ENCODE measurements at regions not wholly inside any gene's neighbourhood (a gene's known extent, or its start where the extent isn't known, plus 50 kb on each side); places are given as distances from the start of the nearest gene placed in this dataset.
"Not testable (repeated sequence)": the region's sequence is repeated elsewhere in the genome, so short reads cannot be mapped to it uniquely, and the experiment has no call there.

GRCh38 chr2:185984670-185985069 lies 246.1 kb downstream of the FSIP2 start:
- H3K36me3 ChIP-seq (ENCODE audit: control insufficient read depth in 2 of 2, extremely low read depth in 1 of 2, insufficient read depth in 2 of 2, low read length in 2 of 2): no peaks in the 10 kb centered on the region
- no peak for TF ChIP-seq CTCF (IDR thresholded peaks at IDR 0.05; ENCODE audit: extremely low read depth in 1 of 2, insufficient read depth in 1 of 2, low read depth in 1 of 2, low read length in 2 of 2)
- TF ChIP-seq MAX (IDR thresholded peaks at IDR 0.05; ENCODE audit: insufficient read depth, insufficient read length): no peak
- no peak for TF ChIP-seq JUN (IDR thresholded peaks at IDR 0.05; ENCODE audit: borderline replicate concordance, insufficient read depth, insufficient read length, low read depth)
- TF ChIP-seq EZH2 (IDR thresholded peaks at IDR 0.05; ENCODE audit: borderline replicate concordance, low read depth, low read length, severe bottlenecking): no peak
- no peak for TF ChIP-seq FOS (IDR thresholded peaks at IDR 0.05; ENCODE audit: borderline replicate concordance, insufficient read depth, low read length)
- no peak for TF ChIP-seq GATA2 (IDR thresholded peaks at IDR 0.05; ENCODE audit: insufficient read depth, insufficient read length, low read depth, low read length)
- TF ChIP-seq POLR2A (IDR thresholded peaks at IDR 0.05; ENCODE audit: low read depth, low read length): no peak
- TF ChIP-seq MYC (IDR thresholded peaks at IDR 0.05; ENCODE audit: low read depth, low read length): no peak
- TF ChIP-seq POLR2AphosphoS5 (IDR thresholded peaks at IDR 0.05; ENCODE audit: insufficient read depth, low read depth, low read length): no peak
- H3K9me1 ChIP-seq (replicated peaks; ENCODE audit: control insufficient read depth, extremely low read depth, insufficient read depth, low read length): no peaks in the 10 kb centered on the region
- H3K27ac ChIP-seq (ENCODE audit: insufficient read depth, low read depth, low read length): no peak overlapping the region
- no peak overlapping the region for H3K4me2 ChIP-seq (ENCODE audit: insufficient read depth, low read length)
- no peaks in the 10 kb centered on the region for H3K9me3 ChIP-seq (replicated peaks; ENCODE audit: control insufficient read depth, insufficient read depth, low read length)
- no peak overlapping the region for H3K9ac ChIP-seq (replicated peaks; ENCODE audit: extremely low read depth, insufficient read depth, low read length)
- intact Hi-C loops (cut with micrococcal nuclease): no loop called here
- H2AFZ ChIP-seq (ENCODE audit: low read depth, low read length): no peak overlapping the region
- H3K79me2 ChIP-seq (ENCODE audit: control insufficient read depth, insufficient read depth, low read length): no peaks in the 10 kb centered on the region
- CTCF ChIA-PET: interaction anchor here (0.5 kb wide), 1 partner anchor 186 kb away, joined by 4 read pairs; no protein-coding TSS in a partner anchor
- DNase-seq (ENCODE audit: low read depth, low spot score): no peak
- H4K20me1 ChIP-seq (replicated peaks; ENCODE audit: control insufficient read depth, extremely low read depth, insufficient read depth, low read length): no peaks in the 10 kb centered on the region
- no peaks in the 10 kb centered on the region for H3K4me1 ChIP-seq (ENCODE audit: control insufficient read depth, extremely low read depth, insufficient read depth, low read length)
- POLR2A ChIA-PET: no interaction called here
- H3K27me3 ChIP-seq (ENCODE audit: control insufficient read depth in 2 of 2, insufficient read depth in 2 of 2, low read length in 2 of 2): no peaks in the 10 kb centered on the region
- no peak overlapping the region for H3K4me3 ChIP-seq (replicated peaks in 1 of 3; ENCODE audit: insufficient read depth in 1 of 3, low read depth in 1 of 3, low read length in 3 of 3)
- dilution Hi-C loops (cut with MboI; ENCODE audit: extremely low pct_ligation_motif_present, low sequenced_read_pairs): no loop called here
- no peak for FAIRE-seq
- BruUV-seq (replicated peaks): no TSS peak

- H3K9me3 ChIP-seq (replicated peaks; ENCODE audit: control insufficient read depth, insufficient read depth, low read length); H3K4me2 ChIP-seq (ENCODE audit: insufficient read depth, low read length); H3K9ac ChIP-seq (replicated peaks; ENCODE audit: extremely low read depth, insufficient read depth, low read length); H3K4me1 ChIP-seq (ENCODE audit: control insufficient read depth, extremely low read depth, insufficient read depth, low read length); intact Hi-C loops (cut with micrococcal nuclease); H2AFZ ChIP-seq (ENCODE audit: low read depth, low read length); H3K4me3 ChIP-seq (replicated peaks in 1 of 3; ENCODE audit: insufficient read depth in 1 of 3, low read depth in 1 of 3, low read length in 3 of 3); H3K27ac ChIP-seq (ENCODE audit: insufficient read depth, low read depth, low read length); H3K9me1 ChIP-seq (replicated peaks; ENCODE audit: control insufficient read depth, extremely low read depth, insufficient read depth, low read length); POLR2A ChIA-PET; H3K27me3 ChIP-seq (ENCODE audit: control insufficient read depth in 2 of 2, insufficient read depth in 2 of 2, low read length in 2 of 2); DNase-seq (ENCODE audit: low read depth, low spot score); H3K36me3 ChIP-seq (ENCODE audit: control insufficient read depth in 2 of 2, extremely low read depth in 1 of 2, insufficient read depth in 2 of 2, low read length in 2 of 2); CTCF ChIA-PET; FAIRE-seq; BruUV-seq (replicated peaks); H3K79me2 ChIP-seq (ENCODE audit: control insufficient read depth, insufficient read depth, low read length); dilution Hi-C loops (cut with MboI; ENCODE audit: extremely low pct_ligation_motif_present, low sequenced_read_pairs); H4K20me1 ChIP-seq (replicated peaks; ENCODE audit: control insufficient read depth, extremely low read depth, insufficient read depth, low read length): not testable (repeated sequence)
These were observed 250.3 kb downstream of the FSIP2 start for GRCh38 chr2:185988907-185989306.

Data from endothelial cell of umbilical vein (primary cell).